ENCODE measurements at regions not wholly inside any gene's neighbourhood (a gene's known extent, or its start where the extent isn't known, plus 50 kb on each side); places are given as distances from the start of the nearest gene placed in this dataset.

- TF ChIP-seq CTCF (conservative IDR thresholded peaks at IDR 0.05; ENCODE audit: low read depth, low read length) (no peak), SMC3 (IDR thresholded peaks at IDR 0.05; ENCODE audit: low read depth, low read length) (no peak), CEBPB (IDR thresholded peaks at IDR 0.05; ENCODE audit: low read depth, low read length) (no peak), USF2 (IDR thresholded peaks at IDR 0.05; ENCODE audit: low read depth, low read length) (no peak), POLR2A (IDR thresholded peaks at IDR 0.05; ENCODE audit: low read depth, low read length) (no peak), ELK1 (IDR thresholded peaks at IDR 0.05; ENCODE audit: borderline replicate concordance, low read depth, low read length) (no peak), RAD21 (IDR thresholded peaks at IDR 0.05; ENCODE audit: low read length) (no peak)
Observed at GRCh38 chr16:73697336-73697735, 599.3 kb upstream of the PSMD7 start.
